ENCODE measurements at regions not wholly inside any gene's neighbourhood (a gene's known extent, or its start where the extent isn't known, plus 50 kb on each side); places are given as distances from the start of the nearest gene placed in this dataset.

- intact Hi-C loops (cut with DNase I; ENCODE audit: low total_unique reads), result no loop called here
- H3K4me1 ChIP-seq, result peaks cover 0 to 29% (median 17%) of the 10 kb centered on the region in 4 donors
- no peak overlapping the region for H3K4me3 ChIP-seq
- no peaks in the 10 kb centered on the region for H3K36me3 ChIP-seq
- in situ Hi-C loops (cut with MboI; ENCODE audit: low pct_ligation_motif_present in 1 of 4, low pct_unique_long_range_greater_than_20kb in 1 of 4, low sequenced_read_pairs in 3 of 4), result no loop called here
- no peak for TF ChIP-seq POLR2AphosphoS5 (IDR thresholded peaks at IDR 0.05)
- no peak for TF ChIP-seq EP300 (IDR thresholded peaks at IDR 0.05; ENCODE audit: low read depth)
- TF ChIP-seq CTCF (IDR thresholded peaks at IDR 0.05), result no peak
- TF ChIP-seq POLR2A (IDR thresholded peaks at IDR 0.05), result no peak
- no peak for DNase-seq
- no peaks in the 10 kb centered on the region for H3K9me3 ChIP-seq
- H3K27ac ChIP-seq, result no peak overlapping the region
- 92 to 100% methylated on average over 1 to 10 of the region's 10 CpGs for WGBS, 2 donors (ENCODE audit: low coverage in 1 of 2)
- H3K27me3 ChIP-seq, result no peaks in the 10 kb centered on the region
Observed at GRCh38 chr15:70502529-70502928, 260.8 kb downstream of the UACA start.

GRCh38 chr15:70501849-70502248, 261.5 kb downstream of the UACA start:
- WGBS, 2 donors (ENCODE audit: low coverage in 1 of 2), result 91% methylated on average over 4 of the region's 4 CpGs; no CpG with 5 or more reads in 1 of the 2 donors
- Histone ChIP-seq H3K27ac (no peak overlapping the region), H3K36me3 (no peaks in the 10 kb centered on the region), H3K4me3 (no peak overlapping the region), H3K4me1 (peaks cover 0 to 29% (median 17%) of the 10 kb centered on the region in 4 donors), H3K27me3 (no peaks in the 10 kb centered on the region), H3K9me3 (no peaks in the 10 kb centered on the region)
- TF ChIP-seq EP300 (IDR thresholded peaks at IDR 0.05; ENCODE audit: low read depth) (no peak), POLR2A (IDR thresholded peaks at IDR 0.05) (no peak), CTCF (IDR thresholded peaks at IDR 0.05) (no peak), POLR2AphosphoS5 (IDR thresholded peaks at IDR 0.05) (no peak)
- DNase-seq, result no peak
- intact Hi-C loops (cut with DNase I; ENCODE audit: low total_unique reads), result no loop called here
- in situ Hi-C loops (cut with MboI; ENCODE audit: low pct_ligation_motif_present in 1 of 4, low pct_unique_long_range_greater_than_20kb in 1 of 4, low sequenced_read_pairs in 3 of 4), result no loop called here

- intact Hi-C loops (cut with DNase I; ENCODE audit: low total_unique reads) (no loop called here), in situ Hi-C loops (cut with MboI; ENCODE audit: low pct_ligation_motif_present in 1 of 4, low pct_unique_long_range_greater_than_20kb in 1 of 4, low sequenced_read_pairs in 3 of 4) (no loop called here)
- H3K27me3 ChIP-seq, result no peaks in the 10 kb centered on the region
- no peaks in the 10 kb centered on the region for H3K9me3 ChIP-seq
- DNase-seq, result no peak
- H3K4me1 ChIP-seq, result peaks cover 0 to 28% (median 17%) of the 10 kb centered on the region in 4 donors
- no peaks in the 10 kb centered on the region for H3K36me3 ChIP-seq
- no peak overlapping the region for H3K4me3 ChIP-seq
- TF ChIP-seq CTCF (IDR thresholded peaks at IDR 0.05) (no peak), POLR2AphosphoS5 (IDR thresholded peaks at IDR 0.05) (no peak), POLR2A (IDR thresholded peaks at IDR 0.05) (no peak), EP300 (IDR thresholded peaks at IDR 0.05; ENCODE audit: low read depth) (no peak)
- WGBS, 2 donors (ENCODE audit: low coverage in 1 of 2), result 90 to 93% methylated on average over 3 to 8 of the region's 8 CpGs
- H3K27ac ChIP-seq, result no peak overlapping the region
Observed at GRCh38 chr15:70501121-70501727, 262.1 kb downstream of the UACA start.

GRCh38 chr15:70499791-70500190, 263.6 kb downstream of the UACA start:
- Histone ChIP-seq H3K9me3 (no peaks in the 10 kb centered on the region), H3K36me3 (no peaks in the 10 kb centered on the region), H3K27me3 (no peaks in the 10 kb centered on the region), H3K27ac (no peak overlapping the region), H3K4me1 (peaks cover 0 to 18% (median 13%) of the 10 kb centered on the region in 4 donors), H3K4me3 (no peak overlapping the region)
- 90% methylated on average over 4 of the region's 4 CpGs; no CpG with 5 or more reads in 1 of the 2 donors for WGBS, 2 donors (ENCODE audit: low coverage in 1 of 2)
- no peak for DNase-seq
- in situ Hi-C loops (cut with MboI; ENCODE audit: low pct_ligation_motif_present in 1 of 4, low pct_unique_long_range_greater_than_20kb in 1 of 4, low sequenced_read_pairs in 3 of 4), result no loop called here
- intact Hi-C loops (cut with DNase I; ENCODE audit: low total_unique reads), result no loop called here
- TF ChIP-seq POLR2A (IDR thresholded peaks at IDR 0.05) (no peak), EP300 (IDR thresholded peaks at IDR 0.05; ENCODE audit: low read depth) (no peak), CTCF (IDR thresholded peaks at IDR 0.05) (no peak), POLR2AphosphoS5 (IDR thresholded peaks at IDR 0.05) (no peak)

Data from transverse colon (tissue), 4 donors.